K562 (cell line): ENCODE measurements at regions not wholly inside any gene's neighbourhood (a gene's known extent, or its start where the extent isn't known, plus 50 kb on each side); places are given as distances from the start of the nearest gene placed in this dataset.

Source experiments
- EP300 ChIP-seq: IDR thresholded peaks from 2 replicates; pipeline ENCODE4 v1.6.1; 2012; ENCODE audit warnings: low read length, improper control_type of control experiment
- FIP1L1 ChIP-seq: fragments of 200-400 bp; formaldehyde crosslinking; IDR thresholded peaks from 2 replicates; pipeline ENCODE4 v1.6.1; 2018; ENCODE audit warnings: mild to moderate bottlenecking, low read depth, low read length; ENCODE audit not compliant: poor library complexity, severe bottlenecking
- GATAD2A ChIP-seq: fragments of 450-650 bp; IDR thresholded peaks from 2 replicates; pipeline ENCODE4 v1.6.1; 2017
- MAZ ChIP-seq, 2 experiments: fragments of 450-650 bp in 1 of 2; sonication (generic) in 1 of 2; formaldehyde crosslinking; IDR thresholded peaks in 1 of 2; conservative IDR thresholded peaks in 1 of 2; 2 replicates each; pipeline versions ENCODE4 v1.4.0 to v1.5.0; 2020; ENCODE audit warnings: mild to moderate bottlenecking in 1 of 2, missing genetic modification reagents in 1 of 2
- MTA2 ChIP-seq: fragments of 450-650 bp; IDR thresholded peaks from 2 replicates; pipeline ENCODE4 v1.6.1; 2016; ENCODE audit warnings: low read depth
- YY1 ChIP-seq, 3 experiments: IDR thresholded peaks; 2 replicates each; pipeline ENCODE4 v1.6.1; 2011; ENCODE audit warnings: low read length in 2 of 3, mild to moderate bottlenecking in 2 of 3, moderate library complexity in 2 of 3, borderline replicate concordance in 1 of 3, control low read depth in 1 of 3, low read depth in 1 of 3; ENCODE audit not compliant: insufficient read depth in 3 of 3, insufficient replicate concordance in 2 of 3, control insufficient read depth in 1 of 3, insufficient read length in 1 of 3; ENCODE audit errors: extremely low read depth in 1 of 3
- TF ChIP-seq, protein P1 (sequence below), 3 experiments: IDR thresholded peaks in 2 of 3; conservative IDR thresholded peaks in 1 of 3; 2 replicates each; pipeline ENCODE4 v1.5.1; 2011 to 2012; ENCODE audit warnings: low read length in 3 of 3, mild to moderate bottlenecking in 3 of 3, control low read depth in 2 of 3, improper control_type of control experiment in 1 of 3, inconsistent platforms in 1 of 3, low read depth in 1 of 3, mixed read lengths in 1 of 3, moderate library complexity in 1 of 3; ENCODE audit not compliant: insufficient read depth in 2 of 3

DNA sequence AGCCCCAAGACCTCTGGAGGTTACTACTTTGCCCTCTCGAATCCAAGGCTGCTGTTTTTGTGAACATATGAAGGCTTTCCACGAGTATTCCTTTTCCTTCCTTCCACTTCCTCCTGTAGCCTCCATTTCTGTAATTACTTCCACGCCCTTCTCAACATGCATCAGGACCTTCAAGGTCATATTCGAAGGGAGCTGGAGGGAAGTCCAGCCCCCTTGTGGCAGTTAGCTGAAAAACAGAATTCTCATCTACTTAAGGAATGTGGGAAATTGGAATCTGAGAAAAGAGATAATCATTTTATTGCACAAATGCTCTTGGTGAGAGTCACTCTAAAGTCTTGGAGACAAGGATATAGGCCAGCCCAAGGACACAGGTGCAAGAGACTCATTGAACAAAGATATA is 1000.2 kb downstream of the TDRD15 start:
- TF ChIP-seq FIP1L1, result no peak
- no peak for TF ChIP-seq GATAD2A
- no peak for TF ChIP-seq MAZ (CRISPR knock-in tag; conservative IDR thresholded peaks at IDR 0.05 in 1 of 2, IDR thresholded peaks at IDR 0.05 in 1 of 2)
- TF ChIP-seq EP300, result no peak
- TF ChIP-seq YY1 (IDR thresholded peaks at IDR 0.05; ENCODE audit: borderline replicate concordance in 1 of 3, control insufficient read depth in 1 of 3, extremely low read depth in 1 of 3, insufficient read depth in 3 of 3, insufficient read length in 1 of 3, insufficient replicate concordance in 2 of 3, low read depth in 1 of 3, low read length in 2 of 3), result no peak
- TF ChIP-seq MTA2, result no peak
- TF ChIP-seq, protein P1, sequence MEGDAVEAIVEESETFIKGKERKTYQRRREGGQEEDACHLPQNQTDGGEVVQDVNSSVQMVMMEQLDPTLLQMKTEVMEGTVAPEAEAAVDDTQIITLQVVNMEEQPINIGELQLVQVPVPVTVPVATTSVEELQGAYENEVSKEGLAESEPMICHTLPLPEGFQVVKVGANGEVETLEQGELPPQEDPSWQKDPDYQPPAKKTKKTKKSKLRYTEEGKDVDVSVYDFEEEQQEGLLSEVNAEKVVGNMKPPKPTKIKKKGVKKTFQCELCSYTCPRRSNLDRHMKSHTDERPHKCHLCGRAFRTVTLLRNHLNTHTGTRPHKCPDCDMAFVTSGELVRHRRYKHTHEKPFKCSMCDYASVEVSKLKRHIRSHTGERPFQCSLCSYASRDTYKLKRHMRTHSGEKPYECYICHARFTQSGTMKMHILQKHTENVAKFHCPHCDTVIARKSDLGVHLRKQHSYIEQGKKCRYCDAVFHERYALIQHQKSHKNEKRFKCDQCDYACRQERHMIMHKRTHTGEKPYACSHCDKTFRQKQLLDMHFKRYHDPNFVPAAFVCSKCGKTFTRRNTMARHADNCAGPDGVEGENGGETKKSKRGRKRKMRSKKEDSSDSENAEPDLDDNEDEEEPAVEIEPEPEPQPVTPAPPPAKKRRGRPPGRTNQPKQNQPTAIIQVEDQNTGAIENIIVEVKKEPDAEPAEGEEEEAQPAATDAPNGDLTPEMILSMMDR (IDR thresholded peaks at IDR 0.05 in 2 of 3, conservative IDR thresholded peaks at IDR 0.05 in 1 of 3; ENCODE audit: insufficient read depth in 2 of 3, low read depth in 1 of 3, low read length in 3 of 3), result no peak
